H1 (cell line): ENCODE measurements at regions not wholly inside any gene's neighbourhood (a gene's known extent, or its start where the extent isn't known, plus 50 kb on each side); places are given as distances from the start of the nearest gene placed in this dataset.

Source experiments
- CTCF ChIA-PET: fragments of 300-600 bp; sonication (Branson Sonifier 250); formaldehyde crosslinking; loops from one replicate; lab custom pipeline; 2021; ENCODE audit not compliant: partially characterized antibody; lab: Charles Lee
- POLR2A ChIA-PET: fragments of 300-600 bp; sonication (Branson Sonifier 250); formaldehyde crosslinking; loops from one replicate; lab custom pipeline; 2021; ENCODE audit warnings: inconsistent platforms; ENCODE audit not compliant: partially characterized antibody; lab: Charles Lee
- DNase-seq, 2 experiments: peaks; one replicate each; pipeline versions ENCODE4 v3.0.0 to v3.0.0-alpha.2; 2010 to 2022; ENCODE audit warnings: low spot score in 2 of 2, low read depth in 1 of 2, mixed read lengths in 1 of 2
- FAIRE-seq: peaks from 2 replicates; lab custom pipeline; 2011; peaks lifted over from hg19 to GRCh38; lab: Jason Lieb, UNC
- H2AFZ ChIP-seq: 2 replicates; pipeline ENCODE4 v1.8.1; 2012; ENCODE audit warnings: low read length, inconsistent platforms
- H2AK5ac ChIP-seq: 2 replicates; pipeline ENCODE4 v1.6.1; 2013; ENCODE audit warnings: low read depth, low read length
- H2BK120ac ChIP-seq: replicated peaks from 2 replicates; pipeline ENCODE3; 2013; ENCODE audit warnings: low read depth, low read length, inconsistent platforms
- H2BK12ac ChIP-seq: 2 replicates; pipeline ENCODE4 v1.6.1; 2013; ENCODE audit warnings: low read depth, low read length
- H2BK15ac ChIP-seq: 2 replicates; pipeline ENCODE4 v1.6.1; 2013; ENCODE audit warnings: low read length
- H2BK20ac ChIP-seq: 2 replicates; pipeline ENCODE4 v1.6.1; 2013; ENCODE audit warnings: low read length
- H2BK5ac ChIP-seq: 2 replicates; pipeline ENCODE4 v1.6.1; 2013; ENCODE audit warnings: low read depth, low read length
- H3K14ac ChIP-seq: 2 replicates; pipeline ENCODE4 v1.6.1; 2013; ENCODE audit warnings: inconsistent platforms; ENCODE audit not compliant: insufficient read length
- H3K18ac ChIP-seq: 2 replicates; pipeline ENCODE4 v1.6.1; 2013; ENCODE audit warnings: low read length; ENCODE audit errors: extremely low read depth
- H3K23ac ChIP-seq: 2 replicates; pipeline ENCODE4 v1.6.1; 2013; ENCODE audit warnings: inconsistent platforms; ENCODE audit not compliant: insufficient read length
- H3K23me2 ChIP-seq: 2 replicates; pipeline ENCODE4 v1.6.1; 2013; ENCODE audit warnings: low read depth, low read length
- H3K27ac ChIP-seq: 2 replicates; pipeline ENCODE4 v1.6.1; 2011; ENCODE audit warnings: low read depth, low read length, inconsistent platforms
- H3K27me3 ChIP-seq, 4 experiments: replicated peaks in 1 of 4; 1 replicate in 1 of 4; 2 replicates in 3 of 4; pipeline versions ENCODE4 v1.6.1 to v1.8.1; 2011 to 2013; ENCODE audit warnings: low read length in 3 of 4, mild to moderate bottlenecking in 3 of 4, inconsistent platforms in 2 of 4, mixed read lengths in 2 of 4, moderate library complexity in 1 of 4; ENCODE audit not compliant: control insufficient read depth in 3 of 4, insufficient read depth in 3 of 4; ENCODE audit errors: extremely low read depth in 1 of 4
- H3K36me3 ChIP-seq, 4 experiments: 2 replicates each; pipeline versions ENCODE4 v1.6.1 to v1.8.1; 2011 to 2013; ENCODE audit warnings: mild to moderate bottlenecking in 4 of 4, low read length in 3 of 4, moderate library complexity in 2 of 4, control low read depth in 1 of 4, inconsistent platforms in 1 of 4; ENCODE audit not compliant: insufficient read depth in 4 of 4, control insufficient read depth in 2 of 4
- H3K4ac ChIP-seq: replicated peaks from 2 replicates; pipeline ENCODE3; 2013; ENCODE audit warnings: low read length, low read depth, mixed read lengths, inconsistent platforms; ENCODE audit not compliant: insufficient read length
- H3K4me1 ChIP-seq, 4 experiments: replicated peaks in 1 of 4; 1 replicate in 1 of 4; 2 replicates in 3 of 4; pipeline versions ENCODE4 v1.6.1 to v1.8.1; 2011 to 2013; ENCODE audit warnings: low read length in 3 of 4, inconsistent platforms in 2 of 4, mixed read lengths in 1 of 4; ENCODE audit not compliant: insufficient read depth in 4 of 4, control insufficient read depth in 3 of 4
- H3K4me2 ChIP-seq, 2 experiments: 2 replicates each; pipeline versions ENCODE4 v1.6.1 to v1.8.1; 2011 to 2013; ENCODE audit warnings: low read depth in 2 of 2, low read length in 2 of 2, control low read depth in 1 of 2, inconsistent platforms in 1 of 2, mild to moderate bottlenecking in 1 of 2; ENCODE audit not compliant: insufficient read depth in 1 of 2
- H3K4me3 ChIP-seq, 4 experiments: fragments of 200-600, 300-600 bp in 1 of 4; sonication (generic), shearing (Covaris generic), sonication (Bioruptor Twin) in 1 of 4; 2 replicates each; pipeline versions ENCODE4 v1.5.1 to v1.8.1; 2011 to 2016; ENCODE audit warnings: low read length in 4 of 4, low read depth in 3 of 4, control low read depth in 2 of 4, inconsistent platforms in 2 of 4, mild to moderate bottlenecking in 2 of 4, mixed read lengths in 1 of 4, moderate library complexity in 1 of 4; ENCODE audit not compliant: insufficient read depth in 2 of 4; ENCODE audit errors: extremely low read depth in 1 of 4
- H3K56ac ChIP-seq: replicated peaks from 2 replicates; pipeline ENCODE3; 2013; ENCODE audit warnings: low read depth, mild to moderate bottlenecking, mixed read lengths, low read length, inconsistent platforms; ENCODE audit not compliant: insufficient read length
- H3K79me1 ChIP-seq: 2 replicates; pipeline ENCODE4 v1.6.1; 2013; ENCODE audit warnings: low read depth, low read length, control low read depth
- H3K79me2 ChIP-seq, 2 experiments: 2 replicates each; pipeline versions ENCODE4 v1.6.1 to v1.8.1; 2012 to 2013; ENCODE audit warnings: low read length in 2 of 2, mild to moderate bottlenecking in 2 of 2, inconsistent platforms in 1 of 2; ENCODE audit not compliant: insufficient read depth in 2 of 2, control insufficient read depth in 1 of 2
- H3K9ac ChIP-seq, 4 experiments: replicated peaks in 1 of 4; 1 replicate in 1 of 4; 2 replicates in 3 of 4; pipeline versions ENCODE4 v1.6.1 to v1.8.1; 2011 to 2013; ENCODE audit warnings: low read depth in 3 of 4, low read length in 3 of 4, control low read depth in 2 of 4, mild to moderate bottlenecking in 2 of 4, moderate library complexity in 2 of 4, inconsistent platforms in 1 of 4; ENCODE audit errors: extremely low read depth in 1 of 4
- H3K9me3 ChIP-seq, 2 experiments: 2 replicates each; pipeline versions ENCODE4 v1.6.1 to v1.8.1; 2012 to 2013; ENCODE audit warnings: mild to moderate bottlenecking in 2 of 2, moderate library complexity in 2 of 2, control low read depth in 1 of 2, inconsistent platforms in 1 of 2, low read depth in 1 of 2, low read length in 1 of 2, mixed read lengths in 1 of 2; ENCODE audit not compliant: insufficient read depth in 2 of 2
- H4K20me1 ChIP-seq, 2 experiments: replicated peaks in 1 of 2; 2 replicates each; pipeline versions ENCODE3 to v1.8.1; 2011 to 2013; ENCODE audit warnings: inconsistent platforms in 2 of 2, low read length in 2 of 2, mild to moderate bottlenecking in 1 of 2; ENCODE audit not compliant: insufficient read depth in 2 of 2, control insufficient read depth in 1 of 2
- H4K5ac ChIP-seq: 2 replicates; pipeline ENCODE4 v1.6.1; 2013; ENCODE audit warnings: low read length, low read depth, mixed read lengths, inconsistent platforms; ENCODE audit not compliant: insufficient read length
- H4K8ac ChIP-seq: 2 replicates; pipeline ENCODE4 v1.8.0; 2013; ENCODE audit warnings: mild to moderate bottlenecking, moderate library complexity, low read length, inconsistent platforms; ENCODE audit not compliant: insufficient read depth; ENCODE audit errors: extremely low read depth
- H4K91ac ChIP-seq: replicated peaks from 2 replicates; pipeline ENCODE3; 2013; ENCODE audit warnings: low read length, mixed read lengths, inconsistent platforms; ENCODE audit not compliant: insufficient read length
- ASH2L ChIP-seq: fragments of 200-600, 300-600 bp; sonication (generic); IDR thresholded peaks from one replicate; pipeline ENCODE4 v1.7.1; 2017; ENCODE audit warnings: low read length
- BCL11A ChIP-seq, 2 experiments: IDR thresholded peaks; one replicate each; pipeline ENCODE4 v1.6.1; 2011; ENCODE audit warnings: low read depth in 2 of 2, low read length in 2 of 2, mild to moderate bottlenecking in 2 of 2
- E2F6 ChIP-seq: IDR thresholded peaks from 2 replicates; pipeline ENCODE4 v1.6.1; 2012; ENCODE audit warnings: inconsistent platforms
- EGR1 ChIP-seq: IDR thresholded peaks from 2 replicates; pipeline ENCODE4 v1.6.1; 2011; ENCODE audit warnings: low read depth, low read length, borderline replicate concordance
- HDAC6 ChIP-seq: IDR thresholded peaks from one replicate; pipeline ENCODE4 v1.7.1; 2012; ENCODE audit warnings: low read depth, mild to moderate bottlenecking, inconsistent platforms, low read length, moderate library complexity
- JUN ChIP-seq: IDR thresholded peaks from 2 replicates; pipeline ENCODE4 v1.6.1; 2011; ENCODE audit warnings: low read depth, mild to moderate bottlenecking, improper control_type of control experiment, low read length
- RAD21 ChIP-seq, 2 experiments: IDR thresholded peaks in 1 of 2; conservative IDR thresholded peaks in 1 of 2; 2 replicates each; pipeline ENCODE4 v1.6.1; 2011; ENCODE audit warnings: low read depth in 2 of 2, low read length in 2 of 2, improper control_type of control experiment in 1 of 2, inconsistent platforms in 1 of 2, mild to moderate bottlenecking in 1 of 2, moderate library complexity in 1 of 2
- SAP30 ChIP-seq: fragments of 300-600 bp; sonication (generic); IDR thresholded peaks from 2 replicates; pipeline ENCODE4 v1.7.1; 2012; ENCODE audit warnings: low read length, moderate library complexity, mild to moderate bottlenecking, inconsistent platforms; ENCODE audit not compliant: insufficient read depth, insufficient replicate concordance
- SIX5 ChIP-seq: IDR thresholded peaks from 2 replicates; pipeline ENCODE4 v1.6.1; 2011; ENCODE audit warnings: mild to moderate bottlenecking, low read depth, low read length
- TCF12 ChIP-seq: IDR thresholded peaks from 2 replicates; pipeline ENCODE4 v1.6.1; 2011; ENCODE audit warnings: low read depth, mild to moderate bottlenecking, low read length
- TEAD4 ChIP-seq: IDR thresholded peaks from 2 replicates; pipeline ENCODE4 v1.6.1; 2012; ENCODE audit warnings: low read depth, low read length, inconsistent platforms, mixed read lengths
- WGBS, 2 experiments: shearing (Covaris generic) in 1 of 2; methylation state at CpG; one replicate each; pipeline versions ENCODE4 v1.1.6 to v1.1.7; 2013 to 2015; ENCODE audit warnings: low lambda C conversion rate in 2 of 2, mixed read lengths in 2 of 2, inconsistent platforms in 1 of 2, low coverage in 1 of 2, missing lambda C conversion rate in 1 of 2; ENCODE audit not compliant: insufficient replicate concordance in 2 of 2, insufficient coverage in 1 of 2, insufficient read length in 1 of 2; ENCODE audit errors: extremely low coverage in 1 of 2, missing lambda C conversion rate in 1 of 2; 5-methylcytosine and 5-hydroxymethylcytosine counted together

- Histone ChIP-seq H3K9ac (no peak overlapping the region), H2AFZ (no peak overlapping the region), H4K91ac (no peak overlapping the region), H3K18ac (no peak overlapping the region), H4K5ac (no peak overlapping the region)
- TF ChIP-seq E2F6, result no peak
- no peak for TF ChIP-seq SAP30
- no peak for TF ChIP-seq RAD21 (IDR thresholded peaks at IDR 0.05 in 1 of 2, conservative IDR thresholded peaks at IDR 0.05 in 1 of 2; ENCODE audit: low read depth in 2 of 2, low read length in 2 of 2)
- no peak for TF ChIP-seq BCL11A (IDR thresholded peaks at IDR 0.05; ENCODE audit: low read depth in 2 of 2, low read length in 2 of 2)
- TF ChIP-seq TCF12, result no peak
- no peak for TF ChIP-seq TEAD4
- TF ChIP-seq EGR1, result no peak
- TF ChIP-seq ASH2L, result no peak
- no peak for TF ChIP-seq JUN
- no peak for TF ChIP-seq SIX5
- TF ChIP-seq HDAC6, result no peak
- TF ChIP-seq, all 59 proteins: peak for 0
- Histone ChIP-seq H2BK5ac (no peak overlapping the region), H3K56ac (no peak overlapping the region), H2BK12ac (0 out of 2 replicates have a peak overlapping the region, but pooled peaks have one; percentile 60), H3K4ac (no peak overlapping the region), H3K23me2 (no peaks in the 10 kb centered on the region), H3K9me3 (no peaks in the 10 kb centered on the region), H4K8ac (no peak overlapping the region), H3K79me1 (no peaks in the 10 kb centered on the region), H3K4me1 (0 out of 7 replicates have a peak, but pooled peaks cover 0 to 2% (median 0%) of the 10 kb centered on the region in 4 experiments), H3K27me3 (no peaks in the 10 kb centered on the region), H3K79me2 (no peaks in the 10 kb centered on the region), H3K23ac (no peak overlapping the region), H2BK120ac (no peak overlapping the region), H3K4me2 (no peak overlapping the region), H2AK5ac (no peak overlapping the region), H3K4me3 (no peak overlapping the region), H2BK15ac (no peak overlapping the region), H2BK20ac (no peak overlapping the region), H3K27ac (no peak overlapping the region), H3K36me3 (no peaks in the 10 kb centered on the region), H3K14ac (no peak overlapping the region), H4K20me1 (no peaks in the 10 kb centered on the region)
- FAIRE-seq (no peak), DNase-seq (no peak)
- ChIA-PET CTCF (no interaction called here), POLR2A (no interaction called here)
- WGBS, 2 experiments, result 91% methylated on average over 4 of the region's 4 CpGs; no CpG with 5 or more reads in 1 of the 2 experiments
Measured at GRCh38 chr10:78619896-78620295, 448.9 kb upstream of the ZMIZ1 start.
